Nephron progenitor cell (in vitro differentiated cells): ENCODE measurements at regions not wholly inside any gene's neighbourhood (a gene's known extent, or its start where the extent isn't known, plus 50 kb on each side); places are given as distances from the start of the nearest gene placed in this dataset.

Experiments used
- DNase-seq: peaks from one replicate; pipeline ENCODE4 v3.0.0; 2021
- H3K27ac Mint-ChIP-seq: 2 replicates; pipeline ENCODE4 v1.8.0; 2021; ENCODE audit warnings: mild to moderate bottlenecking, moderate library complexity, mixed read lengths
- H3K27me3 Mint-ChIP-seq: 2 replicates; pipeline ENCODE4 v1.8.0; 2021; ENCODE audit warnings: mild to moderate bottlenecking, low read depth, mixed read lengths; ENCODE audit not compliant: poor library complexity
- H3K36me3 Mint-ChIP-seq: 2 replicates; pipeline ENCODE4 v1.8.0; 2021; ENCODE audit warnings: low read depth, mixed read lengths
- H3K4me1 Mint-ChIP-seq: 2 replicates; pipeline ENCODE4 v1.8.0; 2021; ENCODE audit warnings: mixed read lengths
- H3K4me3 Mint-ChIP-seq: 2 replicates; pipeline ENCODE4 v1.8.0; 2021; ENCODE audit warnings: mild to moderate bottlenecking, moderate library complexity, mixed read lengths
- H3K9me3 Mint-ChIP-seq: 2 replicates; pipeline ENCODE4 v1.8.0; 2021; ENCODE audit warnings: mild to moderate bottlenecking, moderate library complexity, mixed read lengths
- TF ChIP-seq, protein P1 (sequence below): fragments of 200-600 bp; sonication (generic); IDR thresholded peaks from 2 replicates; pipeline ENCODE4 v1.5.0; 2021; ENCODE audit warnings: antibody characterized with exemption

DNA sequence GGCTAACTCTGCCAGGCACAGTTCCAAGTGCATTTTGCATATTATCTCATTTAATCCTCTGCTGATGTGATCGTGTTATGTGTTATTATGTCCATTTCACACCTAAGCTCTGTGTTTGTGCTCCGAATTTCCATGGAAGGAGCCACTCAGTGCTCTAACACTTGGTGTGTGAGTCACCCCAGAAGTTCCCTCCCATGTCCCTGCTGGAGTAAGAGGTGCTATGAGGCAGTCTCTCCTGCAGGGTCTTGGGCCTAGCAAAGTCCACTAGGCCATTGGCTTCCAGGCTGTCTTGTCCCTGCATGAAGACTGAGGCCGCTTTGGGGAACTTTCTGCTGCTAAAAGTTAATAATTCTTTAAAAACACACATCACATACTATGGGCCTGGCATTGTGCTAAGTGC lies 405.9 kb upstream of the SULF2 start:
- H3K27me3 Mint-ChIP-seq: peaks cover 9% of the 10 kb centered on the region
- H3K27ac Mint-ChIP-seq: no peak overlapping the region
- peaks cover 21% of the 10 kb centered on the region for H3K9me3 Mint-ChIP-seq
- peaks cover 4% of the 10 kb centered on the region for H3K36me3 Mint-ChIP-seq
- peaks cover 76% of the 10 kb centered on the region for H3K4me1 Mint-ChIP-seq
- TF ChIP-seq, protein P1, sequence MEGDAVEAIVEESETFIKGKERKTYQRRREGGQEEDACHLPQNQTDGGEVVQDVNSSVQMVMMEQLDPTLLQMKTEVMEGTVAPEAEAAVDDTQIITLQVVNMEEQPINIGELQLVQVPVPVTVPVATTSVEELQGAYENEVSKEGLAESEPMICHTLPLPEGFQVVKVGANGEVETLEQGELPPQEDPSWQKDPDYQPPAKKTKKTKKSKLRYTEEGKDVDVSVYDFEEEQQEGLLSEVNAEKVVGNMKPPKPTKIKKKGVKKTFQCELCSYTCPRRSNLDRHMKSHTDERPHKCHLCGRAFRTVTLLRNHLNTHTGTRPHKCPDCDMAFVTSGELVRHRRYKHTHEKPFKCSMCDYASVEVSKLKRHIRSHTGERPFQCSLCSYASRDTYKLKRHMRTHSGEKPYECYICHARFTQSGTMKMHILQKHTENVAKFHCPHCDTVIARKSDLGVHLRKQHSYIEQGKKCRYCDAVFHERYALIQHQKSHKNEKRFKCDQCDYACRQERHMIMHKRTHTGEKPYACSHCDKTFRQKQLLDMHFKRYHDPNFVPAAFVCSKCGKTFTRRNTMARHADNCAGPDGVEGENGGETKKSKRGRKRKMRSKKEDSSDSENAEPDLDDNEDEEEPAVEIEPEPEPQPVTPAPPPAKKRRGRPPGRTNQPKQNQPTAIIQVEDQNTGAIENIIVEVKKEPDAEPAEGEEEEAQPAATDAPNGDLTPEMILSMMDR: no peak
- DNase-seq: no peak
- H3K4me3 Mint-ChIP-seq: no peak overlapping the region

DNA sequence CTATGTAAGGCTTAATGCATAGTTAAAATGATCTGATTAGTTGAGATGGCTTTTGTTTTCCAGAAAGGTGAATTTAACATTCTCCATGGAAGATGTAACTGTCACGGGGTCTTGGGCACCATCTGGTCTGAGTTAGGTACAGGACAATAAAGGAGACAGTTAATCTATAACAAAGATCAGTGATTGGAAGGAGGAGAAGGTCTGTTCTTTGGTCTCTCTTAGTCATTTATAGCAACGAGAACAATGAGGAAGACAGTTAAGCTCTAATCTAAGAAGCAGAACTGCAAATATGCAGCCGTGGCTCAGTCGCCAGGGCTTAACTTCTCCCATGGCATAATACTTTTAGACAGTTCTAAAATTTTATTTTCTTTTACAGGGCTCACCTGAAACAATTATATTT lies 405.5 kb upstream of the SULF2 start:
- TF ChIP-seq, protein P1: no peak
- peaks cover 4% of the 10 kb centered on the region for H3K36me3 Mint-ChIP-seq
- DNase-seq: no peak
- H3K4me3 Mint-ChIP-seq: no peak overlapping the region
- peaks cover 10% of the 10 kb centered on the region for H3K27me3 Mint-ChIP-seq
- no peak overlapping the region for H3K27ac Mint-ChIP-seq
- peaks cover 21% of the 10 kb centered on the region for H3K9me3 Mint-ChIP-seq
- H3K4me1 Mint-ChIP-seq: peaks cover 72% of the 10 kb centered on the region

DNA sequence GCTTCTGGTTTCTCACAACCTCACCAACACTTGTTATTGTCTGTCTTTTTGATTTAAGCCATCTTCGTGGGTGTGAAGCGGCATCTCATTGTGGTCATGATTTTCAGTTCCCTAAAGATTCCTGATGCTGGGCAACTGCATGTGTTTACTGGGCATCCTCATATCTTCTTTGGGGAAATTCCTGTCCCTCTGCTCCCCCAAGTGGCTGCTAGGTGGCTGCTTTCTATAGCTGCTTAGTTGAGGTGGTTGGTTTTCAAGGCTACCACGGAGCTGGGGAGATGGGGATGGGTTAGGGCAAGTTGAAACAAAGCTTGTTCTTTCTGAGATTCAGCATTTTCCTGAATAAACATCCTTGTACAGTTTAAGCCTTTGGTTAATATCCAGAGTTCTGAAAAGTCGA lies 403.9 kb upstream of the SULF2 start:
- peaks cover 21% of the 10 kb centered on the region for H3K9me3 Mint-ChIP-seq

DNA sequence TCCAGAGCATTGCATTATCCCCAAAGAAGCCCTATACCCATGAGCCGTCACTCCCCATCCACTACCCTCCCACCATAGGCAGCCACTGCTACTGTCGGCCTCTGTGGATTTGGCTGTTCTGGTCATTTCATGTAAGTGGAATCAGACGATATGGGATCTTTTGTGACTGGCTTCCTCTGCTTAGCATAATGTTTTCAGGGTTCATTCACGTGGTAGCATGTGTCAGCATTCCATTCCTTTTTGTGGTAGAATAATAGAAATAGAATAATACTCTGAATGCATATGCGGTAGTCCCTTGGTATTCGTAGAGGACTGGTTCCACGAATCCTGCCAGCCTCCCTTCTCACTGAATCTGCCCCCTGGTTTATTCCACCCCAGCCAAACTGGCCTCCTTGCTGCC lies 402.6 kb upstream of the SULF2 start:
- no peak overlapping the region for H3K4me3 Mint-ChIP-seq
- H3K27me3 Mint-ChIP-seq: peaks cover 7% of the 10 kb centered on the region
- no peak overlapping the region for H3K27ac Mint-ChIP-seq

More for the DNA sequence above, 403.9 kb upstream of the SULF2 start:
- Mint-ChIP-seq H3K36me3 (peaks cover 4% of the 10 kb centered on the region), H3K27ac (no peak overlapping the region), H3K27me3 (peaks cover 10% of the 10 kb centered on the region), H3K4me3 (no peak overlapping the region), H3K4me1 (peaks cover 59% of the 10 kb centered on the region)
- TF ChIP-seq, protein P1: no peak
- no peak for DNase-seq

DNA sequence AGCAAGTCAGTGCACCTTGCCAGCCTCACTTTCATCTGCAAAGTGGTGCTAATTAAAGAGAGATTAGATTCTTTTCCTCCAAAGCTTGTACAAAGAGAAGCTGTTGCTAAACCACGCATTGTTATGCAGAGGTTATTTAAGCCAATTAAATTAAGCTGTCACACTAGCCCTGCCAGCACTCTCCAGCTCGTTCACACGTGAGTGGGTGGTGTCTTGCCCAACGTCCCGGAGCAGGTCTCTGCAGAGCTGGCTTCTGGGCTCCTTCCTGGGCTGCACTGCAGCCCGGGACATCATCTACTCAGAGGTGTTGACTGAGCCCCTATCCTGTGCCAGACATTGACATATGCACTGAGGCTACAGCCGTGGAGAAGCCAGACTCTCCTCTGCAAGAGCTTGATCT lies 401.6 kb upstream of the SULF2 start:
- DNase-seq: no peak
- Mint-ChIP-seq H3K4me1 (peaks cover 50% of the 10 kb centered on the region), H3K9me3 (peaks cover 21% of the 10 kb centered on the region), H3K27ac (no peak overlapping the region), H3K27me3 (peaks cover 7% of the 10 kb centered on the region), H3K36me3 (peaks cover 4% of the 10 kb centered on the region), H3K4me3 (no peak overlapping the region)
- TF ChIP-seq, protein P1: no peak

More for the DNA sequence above, 402.6 kb upstream of the SULF2 start:
- peaks cover 48% of the 10 kb centered on the region for H3K4me1 Mint-ChIP-seq
- DNase-seq: no peak
- H3K9me3 Mint-ChIP-seq: peaks cover 21% of the 10 kb centered on the region
- H3K36me3 Mint-ChIP-seq: peaks cover 4% of the 10 kb centered on the region
- TF ChIP-seq, protein P1: no peak

DNA sequence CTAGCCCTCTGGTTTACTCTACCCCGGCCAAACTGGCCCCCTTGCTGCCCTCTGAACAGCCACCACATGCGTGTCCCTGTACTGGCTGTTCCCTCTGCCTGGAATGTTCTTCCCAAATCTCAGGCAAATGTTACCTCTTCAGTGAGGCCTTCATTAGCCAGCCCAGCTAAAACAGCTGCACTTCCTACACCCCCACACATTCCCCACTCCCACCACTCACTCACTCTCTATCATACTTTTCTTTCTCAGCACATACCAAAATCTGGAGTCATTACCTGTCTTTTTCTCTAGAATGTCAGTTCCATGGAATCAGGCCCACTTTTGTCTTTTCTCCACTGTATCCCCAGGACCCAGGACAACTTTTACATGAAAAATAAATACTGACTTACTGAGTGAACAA lies 401.2 kb upstream of the SULF2 start:
- Mint-ChIP-seq H3K4me3 (no peak overlapping the region), H3K27ac (no peak overlapping the region), H3K9me3 (peaks cover 24% of the 10 kb centered on the region), H3K27me3 (peaks cover 7% of the 10 kb centered on the region), H3K4me1 (peaks cover 55% of the 10 kb centered on the region), H3K36me3 (peaks cover 4% of the 10 kb centered on the region)
- TF ChIP-seq, protein P1: no peak
- DNase-seq: no peak
